ENCODE measurements at regions not wholly inside any gene's neighbourhood (a gene's known extent, or its start where the extent isn't known, plus 50 kb on each side); places are given as distances from the start of the nearest gene placed in this dataset.

- DNase-seq: no peak
- intact Hi-C loops (cut with DNase I): no loop called here
Observed at GRCh38 chr2:4354164-4354563, 650.8 kb downstream of the DCDC2C start.

- intact Hi-C loops (cut with DNase I): no loop called here
- peak in 2 of 10 donors; percentile 16 to 50 for DNase-seq
Observed at GRCh38 chr2:4354678-4355077, 651.3 kb downstream of the DCDC2C start.

- intact Hi-C loops (cut with DNase I): no loop called here
- DNase-seq: no peak
Observed at GRCh38 chr2:4356109-4356508, 652.7 kb downstream of the DCDC2C start.

DNA sequence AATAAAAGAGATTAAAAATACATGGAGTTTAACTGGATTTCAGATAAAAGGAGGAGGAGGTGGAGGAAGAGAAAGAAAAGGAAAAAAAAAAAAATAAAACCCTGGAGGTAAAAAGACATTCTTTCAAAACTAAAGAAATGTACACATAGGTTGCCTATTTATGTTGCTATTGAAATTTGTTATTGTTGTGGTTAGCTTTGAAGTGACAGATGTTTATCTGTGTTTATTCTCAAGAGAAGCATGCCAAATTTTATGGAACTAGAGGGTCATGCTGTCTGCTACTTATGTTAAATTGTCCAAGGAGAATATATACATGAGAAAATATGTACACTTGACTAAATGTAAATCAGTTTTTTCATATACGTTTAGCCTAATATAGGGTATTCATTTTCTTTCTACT, 653.2 kb downstream of the DCDC2C start:
- no peak for DNase-seq
- intact Hi-C loops (cut with DNase I): no loop called here

GRCh38 chr2:4357121-4357520, 653.7 kb downstream of the DCDC2C start:
- no peak for DNase-seq
- intact Hi-C loops (cut with DNase I): no loop called here

DNA sequence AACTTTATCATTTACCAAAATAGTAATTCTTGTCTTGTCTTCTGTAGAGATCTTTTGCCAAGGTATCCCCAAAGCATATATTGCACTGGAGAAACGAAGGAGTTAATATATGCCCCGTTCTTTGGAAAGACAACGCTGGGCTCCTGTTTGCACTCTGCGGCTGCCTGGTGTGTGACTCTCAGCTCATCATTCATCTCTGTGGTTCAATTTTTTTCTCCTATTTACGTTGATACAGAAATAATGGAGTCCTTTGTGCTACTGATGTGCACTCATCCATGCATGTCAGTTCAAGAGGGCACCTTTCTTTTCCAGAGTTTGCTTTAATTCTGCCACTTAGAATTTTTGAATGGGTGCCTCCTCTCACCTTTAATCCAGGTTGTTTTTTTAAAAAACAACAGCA, 655.5 kb downstream of the DCDC2C start:
- DNase-seq: no peak

DNA sequence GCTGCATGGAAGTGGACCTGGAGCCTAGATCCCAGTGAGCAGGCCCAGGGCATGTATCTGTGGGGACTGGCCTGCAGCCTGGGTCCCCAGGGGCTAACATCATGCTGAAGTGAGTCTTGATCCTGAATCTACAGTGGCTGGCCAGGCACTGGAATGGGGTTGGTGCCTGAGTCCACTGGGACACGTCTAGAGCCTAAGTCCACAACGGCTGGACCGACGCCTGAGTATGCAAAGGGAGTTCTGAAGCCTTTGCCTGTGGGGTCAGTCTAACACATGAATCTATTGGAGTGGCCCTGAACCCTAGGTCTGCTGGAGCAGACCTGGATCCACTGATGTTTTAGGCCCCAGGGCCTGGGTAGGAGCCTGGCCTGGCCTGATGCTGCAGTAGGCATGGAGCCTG, 665.5 kb downstream of the DCDC2C start:
- intact Hi-C loops (cut with DNase I): no loop called here
- peak in 1 of 10 donors; percentile 66 for DNase-seq

More for the DNA sequence above, 655.5 kb downstream of the DCDC2C start:
- intact Hi-C loops (cut with DNase I): no loop called here

- no peak for DNase-seq
- intact Hi-C loops (cut with DNase I): no loop called here
Observed at GRCh38 chr2:4369826-4370419, 666.5 kb downstream of the DCDC2C start.

GRCh38 chr2:4370422-4371090, 667.2 kb downstream of the DCDC2C start:
- DNase-seq: peak in 1 of 10 donors; percentile 21

GRCh38 chr2:4381049-4381448, 677.7 kb downstream of the DCDC2C start:
- no peak for DNase-seq
- intact Hi-C loops (cut with DNase I): no loop called here

More at GRCh38 chr2:4370422-4371090, 667.2 kb downstream of the DCDC2C start:
- intact Hi-C loops (cut with DNase I): no loop called here

- DNase-seq: no peak
- intact Hi-C loops (cut with DNase I): no loop called here
Observed at GRCh38 chr2:4381773-4382172, 678.4 kb downstream of the DCDC2C start.

GRCh38 chr2:4391013-4391412, 687.6 kb downstream of the DCDC2C start:
- intact Hi-C loops (cut with DNase I): no loop called here
- DNase-seq: no peak

GRCh38 chr2:4404363-4404762, 701.0 kb downstream of the DCDC2C start:
- DNase-seq: no peak
- intact Hi-C loops (cut with DNase I): no loop called here

- no peak for DNase-seq
Observed at GRCh38 chr2:4408321-4408720, 704.9 kb downstream of the DCDC2C start.

DNA sequence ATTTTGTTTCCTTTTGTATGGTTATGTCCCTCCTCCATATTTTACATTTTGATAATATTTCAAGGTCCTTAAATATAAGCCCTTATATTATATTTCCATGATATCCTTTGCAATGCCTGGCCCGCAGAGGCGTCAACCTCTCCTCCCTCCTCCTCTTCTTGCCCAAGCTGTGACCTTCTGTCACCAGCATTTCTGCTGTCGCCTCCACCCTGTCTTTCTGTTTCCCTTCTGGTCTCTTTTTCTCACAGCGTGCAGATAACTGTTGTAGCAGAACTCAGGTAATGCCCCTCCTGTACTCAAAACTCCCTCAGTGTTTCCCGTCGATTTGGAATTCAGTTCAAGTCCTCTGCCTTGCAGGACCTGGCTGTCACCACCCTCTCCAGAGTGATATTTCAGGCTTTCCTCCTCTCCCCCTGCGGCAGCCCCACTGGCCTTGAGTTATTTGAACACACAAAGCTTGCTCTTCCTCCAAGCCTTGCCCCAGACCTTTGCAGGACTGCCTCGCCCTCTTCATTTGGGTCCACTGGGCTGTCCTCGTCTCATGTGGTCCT, 709.3 kb downstream of the DCDC2C start:
- intact Hi-C loops (cut with DNase I): no loop called here
- no peak for DNase-seq

More at GRCh38 chr2:4408321-4408720, 704.9 kb downstream of the DCDC2C start:
- intact Hi-C loops (cut with DNase I): no loop called here

GRCh38 chr2:4415171-4415570, 711.8 kb downstream of the DCDC2C start:
- no peak for DNase-seq
- intact Hi-C loops (cut with DNase I): no loop called here

GRCh38 chr2:4415810-4416413, 712.5 kb downstream of the DCDC2C start:
- no peak for DNase-seq
- intact Hi-C loops (cut with DNase I): no loop called here

- no peak for DNase-seq
- intact Hi-C loops (cut with DNase I): no loop called here
Observed at GRCh38 chr2:4416431-4416830, 713.1 kb downstream of the DCDC2C start.

DNA sequence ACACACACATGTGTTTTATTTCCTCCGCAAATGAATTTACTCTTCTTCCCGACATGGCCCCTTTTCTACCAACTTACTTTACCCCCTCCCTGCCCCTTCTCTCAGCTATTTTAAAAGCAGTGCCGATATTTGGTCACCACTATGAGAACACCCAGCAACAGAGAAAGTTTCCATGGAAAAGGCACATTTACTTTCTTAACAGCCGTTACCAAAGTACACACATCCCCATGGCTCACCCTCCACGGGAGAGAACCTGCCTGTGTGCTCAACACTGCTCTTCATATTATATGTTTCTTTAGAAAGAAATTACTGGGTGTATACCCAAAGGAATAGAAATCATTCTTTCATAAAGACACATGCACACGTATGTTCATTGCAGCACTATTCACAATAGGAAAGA, 714.4 kb downstream of the DCDC2C start:
- intact Hi-C loops (cut with DNase I): no loop called here
- no peak for DNase-seq

GRCh38 chr2:4420032-4420431, 716.7 kb downstream of the DCDC2C start:
- DNase-seq: no peak

GRCh38 chr2:4424153-4424552, 720.8 kb downstream of the DCDC2C start:
- DNase-seq: no peak
- intact Hi-C loops (cut with DNase I): no loop called here

More at GRCh38 chr2:4420032-4420431, 716.7 kb downstream of the DCDC2C start:
- intact Hi-C loops (cut with DNase I): no loop called here

DNA sequence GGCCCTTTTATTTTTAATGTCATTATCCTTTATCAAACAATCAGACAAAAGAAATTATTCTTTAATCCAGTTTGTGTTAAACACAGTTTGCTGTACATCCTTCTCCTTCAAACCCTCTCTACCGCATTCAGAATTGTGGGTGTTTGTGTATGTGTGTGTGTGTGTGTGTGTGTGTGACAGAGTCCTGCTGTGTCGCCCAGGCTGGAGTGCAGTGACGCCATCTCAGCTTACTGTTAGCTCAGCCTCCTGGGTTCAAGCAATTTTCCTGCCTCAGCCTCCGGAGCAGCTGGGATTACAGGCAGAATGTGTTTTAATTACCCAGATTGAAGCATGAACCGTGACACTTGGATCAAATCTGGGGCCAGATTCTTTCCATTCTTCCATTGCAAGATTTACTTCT, 723.7 kb downstream of the DCDC2C start:
- DNase-seq: no peak
- intact Hi-C loops (cut with DNase I): no loop called here

Data from posterior cingulate gyrus (tissue), 11 donors.